ENCODE measurements at regions not wholly inside any gene's neighbourhood (a gene's known extent, or its start where the extent isn't known, plus 50 kb on each side); places are given as distances from the start of the nearest gene placed in this dataset.

- no peak for TF ChIP-seq CTCF (conservative IDR thresholded peaks at IDR 0.05; ENCODE audit: low read length)
- TF ChIP-seq EZH2phosphoT487 (IDR thresholded peaks at IDR 0.05; ENCODE audit: borderline replicate concordance, low read depth, low read length) = no peak
Observed at GRCh38 chr9:22590336-22591033, 143.9 kb downstream of the DMRTA1 start.

Measured in OCI-LY7 (cell line).